ENCODE measurements at regions not wholly inside any gene's neighbourhood (a gene's known extent, or its start where the extent isn't known, plus 50 kb on each side); places are given as distances from the start of the nearest gene placed in this dataset.

GRCh38 chr1:116232989-116233514, 121.9 kb downstream of the MAB21L3 start:
- DNase-seq = no peak

DNA sequence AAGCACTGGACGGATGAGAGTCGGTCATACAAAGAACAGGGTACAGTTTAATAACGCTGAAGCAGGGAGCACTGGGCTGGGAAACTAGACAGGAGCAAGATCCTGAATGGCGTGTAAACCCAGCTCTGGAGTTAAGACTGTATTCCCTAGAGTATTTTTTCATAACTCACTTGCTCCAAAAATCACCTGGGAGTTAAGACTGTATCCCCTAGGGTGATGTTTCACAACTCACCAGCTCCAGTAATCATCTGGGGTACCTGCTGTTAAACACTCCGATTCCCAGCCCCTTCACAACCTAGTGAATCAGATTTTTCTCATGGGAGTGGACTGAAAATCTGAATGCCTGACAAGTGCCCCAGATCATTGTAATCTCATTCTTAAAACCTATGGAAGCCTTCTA, 123.2 kb downstream of the MAB21L3 start:
- no peak for DNase-seq

DNA sequence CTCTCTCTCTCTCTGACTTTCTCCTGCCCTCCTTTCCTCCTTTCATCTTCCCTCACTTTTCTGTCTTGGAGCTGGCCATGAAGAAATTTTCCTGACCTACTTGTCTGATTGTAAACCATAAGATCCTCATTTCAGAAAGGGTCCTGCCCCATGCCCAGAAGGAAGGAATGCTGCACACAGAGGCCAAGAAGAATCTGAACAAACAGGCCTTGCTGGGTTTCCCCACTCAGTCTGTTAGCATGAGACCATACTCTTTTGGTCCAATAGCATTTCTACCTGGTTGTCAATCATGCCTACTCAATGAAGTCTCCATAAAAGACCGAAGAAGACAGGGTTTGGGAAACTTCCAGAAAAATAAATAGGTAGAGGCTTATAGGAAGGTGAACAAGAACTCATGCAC, 128.7 kb downstream of the MAB21L3 start:
- DNase-seq = no peak

DNA sequence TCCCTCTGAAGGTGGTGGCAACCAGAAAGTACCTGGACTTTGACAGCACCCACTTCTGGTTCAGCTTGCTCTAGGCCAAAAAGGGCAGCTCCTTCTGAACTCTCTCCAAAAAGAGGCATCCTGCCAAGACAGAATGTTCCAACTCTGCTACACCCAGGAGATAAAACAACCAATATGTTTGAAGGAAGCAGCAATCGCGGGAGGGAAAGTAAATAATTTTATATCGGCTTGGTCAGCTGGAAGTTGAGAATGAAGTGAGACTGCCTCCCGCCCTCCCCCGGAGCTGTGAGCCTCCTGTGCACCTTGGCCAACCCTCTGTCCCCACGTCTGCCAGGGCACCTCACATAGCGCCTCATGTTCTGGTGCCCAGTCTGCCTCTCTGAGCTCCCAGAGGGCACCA, 130.3 kb upstream of the ATP1A1 start:
- DNase-seq = no peak

GRCh38 chr1:116243333-116244054, 129.6 kb upstream of the ATP1A1 start:
- DNase-seq = no peak

- no peak for DNase-seq
Observed at GRCh38 chr1:116246174-116246573, 126.9 kb upstream of the ATP1A1 start.

- no peak for DNase-seq
Observed at GRCh38 chr1:116252271-116252670, 120.8 kb upstream of the ATP1A1 start.

DNA sequence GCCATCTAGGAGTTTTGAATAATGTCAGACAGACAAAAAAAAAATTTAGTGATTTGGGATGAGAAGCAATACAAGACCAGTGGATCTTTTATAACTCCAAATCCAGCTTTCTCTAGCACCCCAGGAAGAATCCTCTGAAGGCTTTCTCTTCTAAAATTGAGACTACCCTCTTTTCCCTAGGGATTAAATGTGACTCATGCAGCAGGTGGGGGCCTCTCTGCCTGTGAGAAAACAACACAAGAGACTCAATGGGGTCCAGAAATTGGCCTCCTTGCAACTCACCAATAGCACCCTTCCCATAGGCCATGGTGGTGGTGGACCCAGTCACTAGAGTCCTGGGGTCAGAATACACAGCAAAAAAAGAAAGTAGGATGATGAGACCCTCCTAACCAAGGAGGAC, 120.3 kb upstream of the ATP1A1 start:
- DNase-seq = no peak

- no peak for DNase-seq
Observed at GRCh38 chr1:116253566-116254382, 119.3 kb upstream of the ATP1A1 start.

GRCh38 chr1:116254776-116255175, 118.3 kb upstream of the ATP1A1 start:
- DNase-seq = no peak

DNA sequence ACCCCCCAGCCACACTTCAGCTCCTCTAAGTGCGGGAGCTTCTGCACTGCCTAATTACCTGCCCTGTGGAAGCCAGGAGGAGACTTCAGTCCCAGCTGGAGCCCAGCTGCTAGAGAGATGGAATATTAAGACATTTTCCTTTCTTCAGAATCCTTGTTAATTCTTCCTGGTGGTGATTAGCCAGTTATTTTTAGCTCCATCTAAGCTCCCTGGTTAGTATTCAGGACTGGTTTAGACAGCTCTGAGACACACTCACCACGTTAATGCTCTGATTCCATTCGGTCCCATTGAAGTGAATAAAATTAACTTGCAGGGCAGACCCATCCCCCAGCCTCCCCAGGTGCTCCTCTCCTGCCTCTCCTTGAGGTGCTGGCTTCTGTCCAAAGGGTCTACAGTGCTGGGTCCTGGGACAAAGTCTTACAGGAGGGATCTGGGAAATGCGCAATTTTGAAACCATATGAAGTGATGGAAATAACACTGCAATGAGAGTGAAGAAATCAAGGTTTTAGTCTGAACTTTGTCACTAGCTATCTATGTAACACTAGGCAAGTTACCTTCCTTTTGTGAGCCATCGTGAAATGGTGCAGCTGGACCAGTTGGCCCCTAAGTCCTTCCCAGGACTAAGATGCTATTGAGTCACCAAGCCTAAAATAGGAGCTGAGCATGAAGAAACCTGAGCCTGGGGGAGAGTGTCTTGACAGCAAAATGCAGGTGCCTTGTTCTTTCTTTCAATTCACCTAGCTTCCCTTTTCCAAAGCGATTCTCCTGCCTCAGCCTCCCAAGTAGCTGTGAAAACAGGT, 117.4 kb upstream of the ATP1A1 start:
- DNase-seq = no peak

DNA sequence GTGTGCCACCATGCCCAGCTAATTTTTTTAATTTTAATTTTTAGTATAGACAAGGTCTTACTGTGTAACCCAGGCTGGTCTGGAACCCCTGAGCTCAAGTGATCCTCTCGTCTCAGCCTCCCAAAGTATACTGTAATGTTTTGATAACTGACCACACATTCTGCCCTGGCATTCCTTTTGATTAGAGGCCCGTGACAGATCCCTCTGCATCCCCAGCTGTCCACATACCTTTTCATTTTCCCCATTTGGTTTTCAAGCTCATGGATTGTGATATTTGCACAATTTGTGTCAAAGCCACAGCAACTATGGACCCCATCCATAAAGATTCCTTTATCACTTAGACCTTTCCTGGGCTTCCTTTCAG, 116.8 kb upstream of the ATP1A1 start:
- no peak for DNase-seq

DNA sequence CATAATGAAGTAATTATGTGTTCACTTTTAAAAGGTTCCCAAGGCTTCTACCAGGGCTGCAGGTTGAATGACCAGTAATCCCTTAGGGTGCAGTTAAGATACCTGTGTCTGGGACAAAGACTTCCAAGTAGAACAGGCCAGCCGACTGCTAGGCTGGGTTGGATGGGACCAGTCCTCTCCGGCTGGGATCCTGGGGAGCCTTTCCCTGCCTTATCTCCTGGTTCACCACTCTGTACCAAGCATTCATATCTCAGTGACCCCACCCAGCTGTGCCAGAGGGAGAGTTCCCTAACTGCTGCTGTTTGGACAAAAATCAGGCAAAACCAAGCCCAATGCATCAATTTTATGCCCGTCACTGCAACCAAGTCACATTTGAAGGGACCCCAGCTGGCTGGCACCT, 116.2 kb upstream of the ATP1A1 start:
- no peak for DNase-seq

GRCh38 chr1:116257341-116257767, 115.7 kb upstream of the ATP1A1 start:
- no peak for DNase-seq

- DNase-seq = no peak
Observed at GRCh38 chr1:116257836-116258235, 115.2 kb upstream of the ATP1A1 start.

GRCh38 chr1:116258668-116259419, 114.2 kb upstream of the ATP1A1 start:
- no peak for DNase-seq

- no peak for DNase-seq
Observed at GRCh38 chr1:116259663-116260062, 113.4 kb upstream of the ATP1A1 start.

DNA sequence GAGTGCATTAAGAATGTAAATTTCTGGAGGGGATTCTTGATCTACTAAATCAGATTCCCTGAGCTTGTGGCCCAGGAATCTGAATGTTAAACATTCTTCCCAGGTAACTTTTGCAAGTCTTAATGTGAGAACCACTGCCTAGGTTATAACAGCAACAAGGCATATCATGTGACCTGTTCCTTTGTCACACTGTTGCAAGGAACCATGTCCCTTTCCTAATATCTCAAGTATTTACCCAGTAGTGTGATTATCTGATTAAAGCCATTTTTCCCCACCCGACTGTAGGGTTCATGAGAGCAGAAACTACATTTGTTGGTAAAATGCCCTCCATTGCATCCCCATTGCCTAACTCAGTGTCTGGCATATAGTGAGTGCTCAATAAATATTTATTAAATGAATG, 112.9 kb upstream of the ATP1A1 start:
- no peak for DNase-seq

- DNase-seq = no peak
Observed at GRCh38 chr1:116260621-116261020, 112.4 kb upstream of the ATP1A1 start.

DNA sequence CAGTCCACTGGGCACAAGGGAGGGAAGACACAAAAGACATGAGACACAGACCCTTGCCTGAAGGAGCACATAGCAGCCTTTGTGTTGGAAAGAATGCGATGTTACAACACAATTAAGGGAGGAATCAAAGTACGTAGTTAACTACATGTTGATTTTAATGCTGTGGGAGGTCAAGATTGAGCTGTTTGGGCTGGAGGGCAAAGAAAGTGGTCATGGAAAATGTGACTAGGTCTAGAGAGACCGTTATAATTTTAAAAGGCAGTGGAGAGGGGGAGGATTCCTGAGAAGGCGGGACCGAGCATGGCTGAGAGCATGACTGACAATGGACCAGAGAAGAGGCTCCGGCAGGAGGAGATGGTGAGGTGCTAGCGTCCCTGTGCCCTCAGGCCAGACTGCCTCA, 111.8 kb upstream of the ATP1A1 start:
- DNase-seq = no peak

DNA sequence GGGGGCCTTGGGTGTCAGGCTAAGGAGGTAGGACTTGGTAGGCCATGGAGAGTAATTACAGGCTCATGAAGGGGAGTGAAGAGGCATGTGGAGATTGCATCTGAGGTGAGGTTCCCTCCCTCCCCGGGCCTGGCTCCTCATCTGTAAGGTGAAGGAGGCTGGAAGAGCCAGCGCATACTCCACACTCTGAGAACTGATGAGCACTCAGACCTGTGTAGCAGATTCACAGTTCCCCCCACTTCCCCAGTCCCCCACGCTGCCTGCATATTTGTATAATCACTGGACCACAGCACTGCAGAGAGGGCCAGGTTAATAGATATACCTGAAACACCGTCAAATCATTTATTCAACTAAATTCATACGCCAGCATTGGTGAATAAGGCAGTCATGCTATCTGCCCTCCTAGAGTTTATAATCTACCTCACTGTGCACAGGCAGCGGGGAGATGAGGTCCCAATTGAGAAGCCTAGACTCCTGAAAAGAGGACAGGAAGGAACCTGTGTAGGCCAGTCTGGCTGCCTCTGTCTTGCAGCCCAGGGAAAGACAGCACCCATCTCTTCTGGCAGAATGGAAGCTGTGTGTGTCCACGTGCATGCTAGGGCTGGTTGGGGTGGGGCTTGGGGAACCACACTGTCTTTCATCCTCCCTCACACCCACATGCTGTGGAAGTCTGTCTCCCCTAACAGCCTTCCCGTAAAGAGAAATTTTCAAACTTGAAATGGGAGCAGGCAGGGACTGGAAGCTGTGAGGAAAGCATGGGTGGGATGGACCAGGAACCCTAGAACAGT, 110.6 kb upstream of the ATP1A1 start:
- DNase-seq = no peak

DNA sequence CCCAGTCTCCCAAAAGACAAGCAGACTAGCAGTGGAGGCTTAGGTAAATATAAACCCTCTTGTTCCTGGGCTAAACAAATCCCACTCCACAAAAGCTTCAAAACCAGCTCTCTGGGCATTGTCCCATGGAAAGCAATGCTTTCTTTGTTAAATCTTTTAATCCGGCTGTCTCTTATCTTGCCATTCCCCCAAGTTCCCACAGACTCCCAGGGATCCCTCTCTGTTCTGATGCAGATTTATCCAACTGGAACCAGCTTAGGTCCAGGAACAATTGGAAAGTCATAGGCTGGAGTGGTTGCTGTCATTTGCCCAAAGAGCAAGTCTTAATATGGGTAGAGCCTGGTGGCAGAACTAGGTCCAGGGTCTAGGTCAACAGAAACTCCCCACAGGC, 110.1 kb upstream of the ATP1A1 start:
- no peak for DNase-seq
